ENCODE measurements at regions not wholly inside any gene's neighbourhood (a gene's known extent, or its start where the extent isn't known, plus 50 kb on each side); places are given as distances from the start of the nearest gene placed in this dataset.

DNA sequence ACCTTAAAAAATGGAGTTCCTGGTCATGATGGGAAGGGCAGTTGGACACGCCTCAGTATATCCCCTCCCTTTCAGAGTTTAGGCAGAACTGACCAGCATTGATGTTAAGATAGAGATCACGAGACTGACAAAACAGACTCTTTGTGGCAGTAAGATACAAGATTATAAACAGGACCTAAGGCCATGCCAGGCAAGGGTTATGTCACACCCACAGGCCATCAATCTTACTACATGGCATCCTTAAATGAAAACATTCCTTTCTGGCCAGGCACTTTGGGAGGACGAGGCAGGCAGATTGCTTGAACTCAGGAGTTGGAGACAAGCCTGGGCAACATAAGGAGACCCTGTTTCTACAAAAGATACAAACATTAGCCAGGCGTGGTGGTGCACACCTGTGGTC, 129.3 kb upstream of the MLN start (continued):
- TF ChIP-seq, protein P1, sequence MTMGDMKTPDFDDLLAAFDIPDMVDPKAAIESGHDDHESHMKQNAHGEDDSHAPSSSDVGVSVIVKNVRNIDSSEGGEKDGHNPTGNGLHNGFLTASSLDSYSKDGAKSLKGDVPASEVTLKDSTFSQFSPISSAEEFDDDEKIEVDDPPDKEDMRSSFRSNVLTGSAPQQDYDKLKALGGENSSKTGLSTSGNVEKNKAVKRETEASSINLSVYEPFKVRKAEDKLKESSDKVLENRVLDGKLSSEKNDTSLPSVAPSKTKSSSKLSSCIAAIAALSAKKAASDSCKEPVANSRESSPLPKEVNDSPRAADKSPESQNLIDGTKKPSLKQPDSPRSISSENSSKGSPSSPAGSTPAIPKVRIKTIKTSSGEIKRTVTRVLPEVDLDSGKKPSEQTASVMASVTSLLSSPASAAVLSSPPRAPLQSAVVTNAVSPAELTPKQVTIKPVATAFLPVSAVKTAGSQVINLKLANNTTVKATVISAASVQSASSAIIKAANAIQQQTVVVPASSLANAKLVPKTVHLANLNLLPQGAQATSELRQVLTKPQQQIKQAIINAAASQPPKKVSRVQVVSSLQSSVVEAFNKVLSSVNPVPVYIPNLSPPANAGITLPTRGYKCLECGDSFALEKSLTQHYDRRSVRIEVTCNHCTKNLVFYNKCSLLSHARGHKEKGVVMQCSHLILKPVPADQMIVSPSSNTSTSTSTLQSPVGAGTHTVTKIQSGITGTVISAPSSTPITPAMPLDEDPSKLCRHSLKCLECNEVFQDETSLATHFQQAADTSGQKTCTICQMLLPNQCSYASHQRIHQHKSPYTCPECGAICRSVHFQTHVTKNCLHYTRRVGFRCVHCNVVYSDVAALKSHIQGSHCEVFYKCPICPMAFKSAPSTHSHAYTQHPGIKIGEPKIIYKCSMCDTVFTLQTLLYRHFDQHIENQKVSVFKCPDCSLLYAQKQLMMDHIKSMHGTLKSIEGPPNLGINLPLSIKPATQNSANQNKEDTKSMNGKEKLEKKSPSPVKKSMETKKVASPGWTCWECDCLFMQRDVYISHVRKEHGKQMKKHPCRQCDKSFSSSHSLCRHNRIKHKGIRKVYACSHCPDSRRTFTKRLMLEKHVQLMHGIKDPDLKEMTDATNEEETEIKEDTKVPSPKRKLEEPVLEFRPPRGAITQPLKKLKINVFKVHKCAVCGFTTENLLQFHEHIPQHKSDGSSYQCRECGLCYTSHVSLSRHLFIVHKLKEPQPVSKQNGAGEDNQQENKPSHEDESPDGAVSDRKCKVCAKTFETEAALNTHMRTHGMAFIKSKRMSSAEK (CRISPR knock-in tag; IDR thresholded peaks at IDR 0.05; ENCODE audit: borderline replicate concordance) = no peak
- TF ChIP-seq, protein P2, sequence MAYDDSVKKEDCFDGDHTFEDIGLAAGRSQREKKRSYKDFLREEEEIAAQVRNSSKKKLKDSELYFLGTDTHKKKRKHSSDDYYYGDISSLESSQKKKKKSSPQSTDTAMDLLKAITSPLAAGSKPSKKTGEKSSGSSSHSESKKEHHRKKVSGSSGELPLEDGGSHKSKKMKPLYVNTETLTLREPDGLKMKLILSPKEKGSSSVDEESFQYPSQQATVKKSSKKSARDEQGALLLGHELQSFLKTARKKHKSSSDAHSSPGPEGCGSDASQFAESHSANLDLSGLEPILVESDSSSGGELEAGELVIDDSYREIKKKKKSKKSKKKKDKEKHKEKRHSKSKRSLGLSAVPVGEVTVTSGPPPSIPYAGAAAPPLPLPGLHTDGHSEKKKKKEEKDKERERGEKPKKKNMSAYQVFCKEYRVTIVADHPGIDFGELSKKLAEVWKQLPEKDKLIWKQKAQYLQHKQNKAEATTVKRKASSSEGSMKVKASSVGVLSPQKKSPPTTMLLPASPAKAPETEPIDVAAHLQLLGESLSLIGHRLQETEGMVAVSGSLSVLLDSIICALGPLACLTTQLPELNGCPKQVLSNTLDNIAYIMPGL (CRISPR knock-in tag; IDR thresholded peaks at IDR 0.05) = no peak
- no peak for TF ChIP-seq SMAD4 (CRISPR knock-in tag; IDR thresholded peaks at IDR 0.05)
- no peak for TF ChIP-seq SMAD3 (CRISPR knock-in tag; IDR thresholded peaks at IDR 0.05; ENCODE audit: borderline replicate concordance)
- no peak for TF ChIP-seq MYBL2 (CRISPR knock-in tag; IDR thresholded peaks at IDR 0.05)
- TF ChIP-seq TCF7 (CRISPR knock-in tag; IDR thresholded peaks at IDR 0.05; ENCODE audit: low read depth) = no peak
- TF ChIP-seq, protein P3, sequence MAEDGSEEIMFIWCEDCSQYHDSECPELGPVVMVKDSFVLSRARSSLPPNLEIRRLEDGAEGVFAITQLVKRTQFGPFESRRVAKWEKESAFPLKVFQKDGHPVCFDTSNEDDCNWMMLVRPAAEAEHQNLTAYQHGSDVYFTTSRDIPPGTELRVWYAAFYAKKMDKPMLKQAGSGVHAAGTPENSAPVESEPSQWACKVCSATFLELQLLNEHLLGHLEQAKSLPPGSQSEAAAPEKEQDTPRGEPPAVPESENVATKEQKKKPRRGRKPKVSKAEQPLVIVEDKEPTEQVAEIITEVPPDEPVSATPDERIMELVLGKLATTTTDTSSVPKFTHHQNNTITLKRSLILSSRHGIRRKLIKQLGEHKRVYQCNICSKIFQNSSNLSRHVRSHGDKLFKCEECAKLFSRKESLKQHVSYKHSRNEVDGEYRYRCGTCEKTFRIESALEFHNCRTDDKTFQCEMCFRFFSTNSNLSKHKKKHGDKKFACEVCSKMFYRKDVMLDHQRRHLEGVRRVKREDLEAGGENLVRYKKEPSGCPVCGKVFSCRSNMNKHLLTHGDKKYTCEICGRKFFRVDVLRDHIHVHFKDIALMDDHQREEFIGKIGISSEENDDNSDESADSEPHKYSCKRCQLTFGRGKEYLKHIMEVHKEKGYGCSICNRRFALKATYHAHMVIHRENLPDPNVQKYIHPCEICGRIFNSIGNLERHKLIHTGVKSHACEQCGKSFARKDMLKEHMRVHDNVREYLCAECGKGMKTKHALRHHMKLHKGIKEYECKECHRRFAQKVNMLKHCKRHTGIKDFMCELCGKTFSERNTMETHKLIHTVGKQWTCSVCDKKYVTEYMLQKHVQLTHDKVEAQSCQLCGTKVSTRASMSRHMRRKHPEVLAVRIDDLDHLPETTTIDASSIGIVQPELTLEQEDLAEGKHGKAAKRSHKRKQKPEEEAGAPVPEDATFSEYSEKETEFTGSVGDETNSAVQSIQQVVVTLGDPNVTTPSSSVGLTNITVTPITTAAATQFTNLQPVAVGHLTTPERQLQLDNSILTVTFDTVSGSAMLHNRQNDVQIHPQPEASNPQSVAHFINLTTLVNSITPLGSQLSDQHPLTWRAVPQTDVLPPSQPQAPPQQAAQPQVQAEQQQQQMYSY (CRISPR knock-in tag; IDR thresholded peaks at IDR 0.05) = no peak
- TF ChIP-seq PRRX2 (CRISPR knock-in tag; IDR thresholded peaks at IDR 0.05) = no peak
- TF ChIP-seq, protein P4, sequence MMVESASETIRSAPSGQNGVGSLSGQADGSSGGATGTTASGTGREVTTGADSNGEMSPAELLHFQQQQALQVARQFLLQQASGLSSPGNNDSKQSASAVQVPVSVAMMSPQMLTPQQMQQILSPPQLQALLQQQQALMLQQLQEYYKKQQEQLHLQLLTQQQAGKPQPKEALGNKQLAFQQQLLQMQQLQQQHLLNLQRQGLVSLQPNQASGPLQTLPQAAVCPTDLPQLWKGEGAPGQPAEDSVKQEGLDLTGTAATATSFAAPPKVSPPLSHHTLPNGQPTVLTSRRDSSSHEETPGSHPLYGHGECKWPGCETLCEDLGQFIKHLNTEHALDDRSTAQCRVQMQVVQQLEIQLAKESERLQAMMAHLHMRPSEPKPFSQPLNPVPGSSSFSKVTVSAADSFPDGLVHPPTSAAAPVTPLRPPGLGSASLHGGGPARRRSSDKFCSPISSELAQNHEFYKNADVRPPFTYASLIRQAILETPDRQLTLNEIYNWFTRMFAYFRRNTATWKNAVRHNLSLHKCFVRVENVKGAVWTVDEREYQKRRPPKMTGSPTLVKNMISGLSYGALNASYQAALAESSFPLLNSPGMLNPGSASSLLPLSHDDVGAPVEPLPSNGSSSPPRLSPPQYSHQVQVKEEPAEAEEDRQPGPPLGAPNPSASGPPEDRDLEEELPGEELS (CRISPR knock-in tag; IDR thresholded peaks at IDR 0.05) = no peak

DNA sequence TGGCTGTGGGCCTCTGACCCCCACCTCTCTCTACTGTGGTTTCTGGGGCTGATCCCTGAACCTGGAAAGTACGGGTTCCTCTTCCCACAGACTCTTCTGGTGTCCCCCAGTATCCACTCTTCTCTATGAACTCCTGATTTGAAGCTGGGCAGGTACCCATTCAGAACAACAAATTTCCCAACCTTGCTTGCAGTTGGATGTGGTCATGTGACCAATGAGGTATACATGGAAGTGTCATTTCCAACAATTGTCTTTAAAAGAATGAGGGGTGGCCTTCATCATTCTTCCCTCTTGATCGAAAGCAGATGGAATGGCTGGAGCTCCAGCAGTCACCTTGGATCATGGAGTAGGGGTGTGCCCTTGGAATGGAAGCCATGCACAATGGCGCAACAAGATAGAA, 128.0 kb upstream of the MLN start:
- no peak overlapping the region for H3K27ac Mint-ChIP-seq
- peaks cover 13% of the 10 kb centered on the region; the same call in 1 of the 2 replicates for H3K27me3 Mint-ChIP-seq (ENCODE audit: low read depth)
- H3K4me1 Mint-ChIP-seq = peaks cover 24% of the 10 kb centered on the region
- TF ChIP-seq ZNF138 (CRISPR knock-in tag; conservative IDR thresholded peaks at IDR 0.05) = no peak
- TF ChIP-seq SP1 (CRISPR knock-in tag; conservative IDR thresholded peaks at IDR 0.05) = no peak
- TF ChIP-seq, protein P5, sequence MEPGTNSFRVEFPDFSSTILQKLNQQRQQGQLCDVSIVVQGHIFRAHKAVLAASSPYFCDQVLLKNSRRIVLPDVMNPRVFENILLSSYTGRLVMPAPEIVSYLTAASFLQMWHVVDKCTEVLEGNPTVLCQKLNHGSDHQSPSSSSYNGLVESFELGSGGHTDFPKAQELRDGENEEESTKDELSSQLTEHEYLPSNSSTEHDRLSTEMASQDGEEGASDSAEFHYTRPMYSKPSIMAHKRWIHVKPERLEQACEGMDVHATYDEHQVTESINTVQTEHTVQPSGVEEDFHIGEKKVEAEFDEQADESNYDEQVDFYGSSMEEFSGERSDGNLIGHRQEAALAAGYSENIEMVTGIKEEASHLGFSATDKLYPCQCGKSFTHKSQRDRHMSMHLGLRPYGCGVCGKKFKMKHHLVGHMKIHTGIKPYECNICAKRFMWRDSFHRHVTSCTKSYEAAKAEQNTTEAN (CRISPR knock-in tag; IDR thresholded peaks at IDR 0.05) = no peak
- TF ChIP-seq, protein P6, sequence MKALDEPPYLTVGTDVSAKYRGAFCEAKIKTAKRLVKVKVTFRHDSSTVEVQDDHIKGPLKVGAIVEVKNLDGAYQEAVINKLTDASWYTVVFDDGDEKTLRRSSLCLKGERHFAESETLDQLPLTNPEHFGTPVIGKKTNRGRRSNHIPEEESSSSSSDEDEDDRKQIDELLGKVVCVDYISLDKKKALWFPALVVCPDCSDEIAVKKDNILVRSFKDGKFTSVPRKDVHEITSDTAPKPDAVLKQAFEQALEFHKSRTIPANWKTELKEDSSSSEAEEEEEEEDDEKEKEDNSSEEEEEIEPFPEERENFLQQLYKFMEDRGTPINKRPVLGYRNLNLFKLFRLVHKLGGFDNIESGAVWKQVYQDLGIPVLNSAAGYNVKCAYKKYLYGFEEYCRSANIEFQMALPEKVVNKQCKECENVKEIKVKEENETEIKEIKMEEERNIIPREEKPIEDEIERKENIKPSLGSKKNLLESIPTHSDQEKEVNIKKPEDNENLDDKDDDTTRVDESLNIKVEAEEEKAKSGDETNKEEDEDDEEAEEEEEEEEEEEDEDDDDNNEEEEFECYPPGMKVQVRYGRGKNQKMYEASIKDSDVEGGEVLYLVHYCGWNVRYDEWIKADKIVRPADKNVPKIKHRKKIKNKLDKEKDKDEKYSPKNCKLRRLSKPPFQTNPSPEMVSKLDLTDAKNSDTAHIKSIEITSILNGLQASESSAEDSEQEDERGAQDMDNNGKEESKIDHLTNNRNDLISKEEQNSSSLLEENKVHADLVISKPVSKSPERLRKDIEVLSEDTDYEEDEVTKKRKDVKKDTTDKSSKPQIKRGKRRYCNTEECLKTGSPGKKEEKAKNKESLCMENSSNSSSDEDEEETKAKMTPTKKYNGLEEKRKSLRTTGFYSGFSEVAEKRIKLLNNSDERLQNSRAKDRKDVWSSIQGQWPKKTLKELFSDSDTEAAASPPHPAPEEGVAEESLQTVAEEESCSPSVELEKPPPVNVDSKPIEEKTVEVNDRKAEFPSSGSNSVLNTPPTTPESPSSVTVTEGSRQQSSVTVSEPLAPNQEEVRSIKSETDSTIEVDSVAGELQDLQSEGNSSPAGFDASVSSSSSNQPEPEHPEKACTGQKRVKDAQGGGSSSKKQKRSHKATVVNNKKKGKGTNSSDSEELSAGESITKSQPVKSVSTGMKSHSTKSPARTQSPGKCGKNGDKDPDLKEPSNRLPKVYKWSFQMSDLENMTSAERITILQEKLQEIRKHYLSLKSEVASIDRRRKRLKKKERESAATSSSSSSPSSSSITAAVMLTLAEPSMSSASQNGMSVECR (CRISPR knock-in tag; IDR thresholded peaks at IDR 0.05; ENCODE audit: borderline replicate concordance) = no peak
- TF ChIP-seq ZNF232 (CRISPR knock-in tag; IDR thresholded peaks at IDR 0.05) = no peak
- TF ChIP-seq, protein P7, sequence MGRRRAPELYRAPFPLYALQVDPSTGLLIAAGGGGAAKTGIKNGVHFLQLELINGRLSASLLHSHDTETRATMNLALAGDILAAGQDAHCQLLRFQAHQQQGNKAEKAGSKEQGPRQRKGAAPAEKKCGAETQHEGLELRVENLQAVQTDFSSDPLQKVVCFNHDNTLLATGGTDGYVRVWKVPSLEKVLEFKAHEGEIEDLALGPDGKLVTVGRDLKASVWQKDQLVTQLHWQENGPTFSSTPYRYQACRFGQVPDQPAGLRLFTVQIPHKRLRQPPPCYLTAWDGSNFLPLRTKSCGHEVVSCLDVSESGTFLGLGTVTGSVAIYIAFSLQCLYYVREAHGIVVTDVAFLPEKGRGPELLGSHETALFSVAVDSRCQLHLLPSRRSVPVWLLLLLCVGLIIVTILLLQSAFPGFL (CRISPR knock-in tag; IDR thresholded peaks at IDR 0.05; ENCODE audit: borderline replicate concordance) = no peak

More for the DNA sequence above, 128.0 kb upstream of the MLN start:
- CTCF ChIA-PET = interaction anchor here (1.2 to 1.6 kb wide), 2 partner anchors 96 to 160 kb away, joined by 3 to 4 read pairs; no protein-coding TSS in a partner anchor
- H3K36me3 Mint-ChIP-seq = peaks cover 4% of the 10 kb centered on the region
- ATAC-seq (no peak), DNase-seq (ENCODE audit: low spot score) (no peak)
- POLR2A ChIA-PET = no interaction called here
- H3K4me3 Mint-ChIP-seq = no peak overlapping the region
- peaks cover 16% of the 10 kb centered on the region for H3K9me3 Mint-ChIP-seq
